ENCODE measurements at regions not wholly inside any gene's neighbourhood (a gene's known extent, or its start where the extent isn't known, plus 50 kb on each side); places are given as distances from the start of the nearest gene placed in this dataset.

- 0 out of 2 replicates have a peak, but pooled peaks have one; percentile 35 for TF ChIP-seq YEATS4 (CRISPR knock-in tag; IDR thresholded peaks at IDR 0.05; ENCODE audit: borderline replicate concordance)
- 0 out of 2 replicates have a peak, but pooled peaks have one; percentile 20 for TF ChIP-seq ONECUT2 (CRISPR knock-in tag; IDR thresholded peaks at IDR 0.05)
- TF ChIP-seq, protein P1, sequence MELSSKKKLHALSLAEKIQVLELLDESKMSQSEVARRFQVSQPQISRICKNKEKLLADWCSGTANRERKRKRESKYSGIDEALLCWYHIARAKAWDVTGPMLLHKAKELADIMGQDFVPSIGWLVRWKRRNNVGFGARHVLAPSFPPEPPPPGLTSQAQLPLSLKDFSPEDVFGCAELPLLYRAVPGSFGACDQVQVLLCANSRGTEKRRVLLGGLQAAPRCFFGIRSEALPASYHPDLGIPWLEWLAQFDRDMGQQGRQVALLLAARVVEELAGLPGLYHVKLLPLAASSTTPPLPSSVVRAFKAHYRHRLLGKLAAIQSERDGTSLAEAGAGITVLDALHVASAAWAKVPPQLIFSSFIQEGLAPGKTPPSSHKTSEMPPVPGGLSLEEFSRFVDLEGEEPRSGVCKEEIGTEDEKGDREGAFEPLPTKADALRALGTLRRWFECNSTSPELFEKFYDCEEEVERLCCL (CRISPR knock-in tag; IDR thresholded peaks at IDR 0.05; ENCODE audit: borderline replicate concordance): no peak
- peak; percentile 27; the same call in 1 of the 2 replicates for TF ChIP-seq FOXJ3 (CRISPR knock-in tag; IDR thresholded peaks at IDR 0.05; ENCODE audit: borderline replicate concordance)
- TF ChIP-seq ZNF710 (CRISPR knock-in tag; IDR thresholded peaks at IDR 0.05; ENCODE audit: borderline replicate concordance): no peak
- no peak for TF ChIP-seq MBNL3 (CRISPR knock-in tag; conservative IDR thresholded peaks at IDR 0.05)
- no peak for TF ChIP-seq NONO (IDR thresholded peaks at IDR 0.05)
- TF ChIP-seq NONO (CRISPR knock-in tag; conservative IDR thresholded peaks at IDR 0.05): no peak
- TF ChIP-seq ZFX (CRISPR knock-in tag; IDR thresholded peaks at IDR 0.05; ENCODE audit: low read depth): no peak
- TF ChIP-seq PLRG1 (conservative IDR thresholded peaks at IDR 0.05): no peak
- TF ChIP-seq PRDM15 (CRISPR knock-in tag; IDR thresholded peaks at IDR 0.05): peak; percentile 96
- TF ChIP-seq HNF1A (IDR thresholded peaks at IDR 0.05; ENCODE audit: low read depth): no peak
- TF ChIP-seq HNF1A (CRISPR knock-in tag; IDR thresholded peaks at IDR 0.05; ENCODE audit: borderline replicate concordance): peak; percentile 28; the same call in 1 of the 2 replicates
- peak; percentile 27 for TF ChIP-seq MAX (IDR thresholded peaks at IDR 0.05)
- no peak for TF ChIP-seq FOXK2 (IDR thresholded peaks at IDR 0.05)
- no peak for TF ChIP-seq ZNF232 (CRISPR knock-in tag; IDR thresholded peaks at IDR 0.05; ENCODE audit: borderline replicate concordance)
Observed at GRCh38 chr12:75908961-75909605, 122.5 kb downstream of the PHLDA1 start (continued).
